Neuronal stem cell (in vitro differentiated cells): ENCODE measurements at regions not wholly inside any gene's neighbourhood (a gene's known extent, or its start where the extent isn't known, plus 50 kb on each side); places are given as distances from the start of the nearest gene placed in this dataset.

Experiments
- DNase-seq: peaks from one replicate; pipeline ENCODE4 v3.0.0-alpha.2; 2013; ENCODE audit warnings: low spot score
- H2AFZ ChIP-seq: one replicate; pipeline ENCODE4 v1.6.1; 2013; ENCODE audit warnings: mild to moderate bottlenecking, low read length, inconsistent platforms
- H2AK5ac ChIP-seq: 2 replicates; pipeline ENCODE4 v1.6.1; 2013; ENCODE audit warnings: low read depth, mild to moderate bottlenecking, inconsistent platforms, low read length, moderate library complexity, mixed read lengths
- H2BK120ac ChIP-seq: 2 replicates; pipeline ENCODE4 v1.6.1; 2013; ENCODE audit warnings: low read depth, mild to moderate bottlenecking, inconsistent platforms, low read length, moderate library complexity, mixed read lengths
- H2BK12ac ChIP-seq: one replicate; pipeline ENCODE4 v1.6.1; 2013; ENCODE audit warnings: low read length, inconsistent platforms
- H2BK15ac ChIP-seq: 2 replicates; pipeline ENCODE4 v1.6.1; 2013; ENCODE audit warnings: mild to moderate bottlenecking, low read length, inconsistent platforms, mixed read lengths
- H2BK5ac ChIP-seq: one replicate; pipeline ENCODE4 v1.6.1; 2013; ENCODE audit warnings: inconsistent platforms, mild to moderate bottlenecking, low read length, moderate library complexity
- H3K14ac ChIP-seq: one replicate; pipeline ENCODE4 v1.6.1; 2013; ENCODE audit warnings: low read length, inconsistent platforms
- H3K18ac ChIP-seq: 2 replicates; pipeline ENCODE4 v1.6.1; 2013; ENCODE audit warnings: low read length, inconsistent platforms
- H3K23ac ChIP-seq: 2 replicates; pipeline ENCODE4 v1.6.1; 2013; ENCODE audit warnings: low read depth, mild to moderate bottlenecking, mixed read lengths, low read length, inconsistent platforms; ENCODE audit not compliant: poor library complexity
- H3K27ac ChIP-seq: replicated peaks from 3 replicates; pipeline ENCODE4 v1.5.1; 2013; ENCODE audit warnings: low read length, inconsistent platforms
- H3K27me3 ChIP-seq, 3 experiments: 2 replicates each; pipeline ENCODE4 v1.6.1; 2013; ENCODE audit warnings: low read length in 3 of 3, mild to moderate bottlenecking in 2 of 3, inconsistent platforms in 1 of 3, low read depth in 1 of 3, mixed read lengths in 1 of 3, moderate library complexity in 1 of 3; ENCODE audit not compliant: control insufficient read depth in 3 of 3, insufficient read depth in 3 of 3
- H3K36me3 ChIP-seq, 2 donors: replicated peaks in 1 of 2; 2 replicates each; pipeline ENCODE4 v1.6.1; 2013; ENCODE audit warnings: low read length in 2 of 2; ENCODE audit not compliant: control insufficient read depth in 2 of 2, insufficient read depth in 2 of 2
- H3K4ac ChIP-seq: 2 replicates; pipeline ENCODE4 v1.6.1; 2013; ENCODE audit warnings: inconsistent platforms, mild to moderate bottlenecking, low read length, moderate library complexity
- H3K4me1 ChIP-seq, 2 donors: 1 replicate in 1 of 2; 2 replicates in 1 of 2; pipeline ENCODE4 v1.6.1; 2013; ENCODE audit warnings: low read length in 2 of 2, low read depth in 1 of 2; ENCODE audit not compliant: control insufficient read depth in 2 of 2, insufficient read depth in 1 of 2
- H3K4me2 ChIP-seq: one replicate; pipeline ENCODE4 v1.6.1; 2013; ENCODE audit warnings: mild to moderate bottlenecking, low read length, inconsistent platforms; ENCODE audit not compliant: insufficient read depth, poor library complexity, severe bottlenecking
- H3K4me3 ChIP-seq, 2 donors: 2 replicates each; pipeline ENCODE4 v1.5.1; 2013; ENCODE audit warnings: low read length in 2 of 2, mild to moderate bottlenecking in 2 of 2, inconsistent platforms in 1 of 2, moderate library complexity in 1 of 2
- H3K79me1 ChIP-seq: one replicate; pipeline ENCODE4 v1.6.1; 2013; ENCODE audit warnings: low read depth, mild to moderate bottlenecking, inconsistent platforms, low read length, moderate library complexity
- H3K9ac ChIP-seq: one replicate; pipeline ENCODE4 v1.6.1; 2013; ENCODE audit warnings: mild to moderate bottlenecking, low read depth, low read length, inconsistent platforms; ENCODE audit not compliant: poor library complexity
- H3K9me3 ChIP-seq, 2 donors: replicated peaks in 1 of 2; 2 replicates each; pipeline versions ENCODE3 to v1.6.1; 2013; ENCODE audit warnings: low read length in 2 of 2, mild to moderate bottlenecking in 2 of 2, inconsistent platforms in 1 of 2, low read depth in 1 of 2, mixed read lengths in 1 of 2, moderate library complexity in 1 of 2; ENCODE audit not compliant: control insufficient read depth in 2 of 2, insufficient read depth in 1 of 2
- H4K8ac ChIP-seq: one replicate; pipeline ENCODE4 v1.6.1; 2013; ENCODE audit warnings: low read depth, mild to moderate bottlenecking, inconsistent platforms, low read length, moderate library complexity
- H4K91ac ChIP-seq: one replicate; pipeline ENCODE4 v1.6.1; 2013; ENCODE audit warnings: low read length, low read depth, mild to moderate bottlenecking, inconsistent platforms; ENCODE audit not compliant: poor library complexity
- WGBS, 2 donors: extraction: QIAGEN DNeasy Blood & Tissue Kit; methylation state at CpG; one replicate each; pipeline ENCODE4 v1.1.7; 2013; ENCODE audit warnings: missing lambda C conversion rate in 2 of 2, mixed read lengths in 1 of 2; ENCODE audit not compliant: insufficient read length in 2 of 2, insufficient replicate concordance in 1 of 2; ENCODE audit errors: extremely low coverage in 2 of 2; 5-methylcytosine and 5-hydroxymethylcytosine counted together

DNA sequence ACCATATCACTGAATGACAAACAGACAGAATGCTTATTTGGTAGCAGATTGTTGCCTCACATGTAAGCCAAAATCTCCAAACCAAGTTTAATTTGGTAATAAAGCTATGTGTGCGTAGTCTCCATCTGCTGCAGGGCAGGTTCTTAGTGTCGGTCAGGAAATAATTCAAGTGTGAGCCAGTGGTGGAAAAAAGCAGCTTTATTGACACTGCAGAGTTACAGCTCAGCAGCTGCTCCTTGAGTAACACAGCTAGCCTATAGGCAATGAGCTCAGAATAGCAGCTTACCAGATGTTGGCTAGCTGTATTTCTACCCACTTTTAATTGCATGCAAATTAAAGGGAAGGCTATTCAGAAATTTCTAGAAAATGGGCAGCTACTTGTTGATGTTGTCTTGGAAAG lies 757.8 kb upstream of the HS3ST1 start:
- WGBS, 2 donors: no CpG with 5 or more reads among the region's 2 CpGs
- no peak overlapping the region for H3K27ac ChIP-seq
- no peak overlapping the region for H2AFZ ChIP-seq
- H3K4me3 ChIP-seq: no peak overlapping the region
- H2BK12ac ChIP-seq: no peak overlapping the region
- H3K9me3 ChIP-seq: no peaks in the 10 kb centered on the region
- H2AK5ac ChIP-seq: no peak overlapping the region
- no peaks in the 10 kb centered on the region for H3K4me1 ChIP-seq
- H3K14ac ChIP-seq: no peak overlapping the region
- no peaks in the 10 kb centered on the region for H3K79me1 ChIP-seq
- H3K4me2 ChIP-seq: no peak overlapping the region
- H3K9ac ChIP-seq: no peak overlapping the region
- no peaks in the 10 kb centered on the region for H3K36me3 ChIP-seq
- no peak overlapping the region for H2BK120ac ChIP-seq
- no peak overlapping the region for H3K18ac ChIP-seq
- no peak overlapping the region for H2BK15ac ChIP-seq
- no peak overlapping the region for H4K91ac ChIP-seq
- no peak overlapping the region for H3K4ac ChIP-seq
- H2BK5ac ChIP-seq: no peak overlapping the region
- no peak overlapping the region for H4K8ac ChIP-seq
- H3K27me3 ChIP-seq: no peaks in the 10 kb centered on the region
- H3K23ac ChIP-seq: no peak overlapping the region
- DNase-seq: no peak

GRCh38 chr4:12178614-12179610 lies 750.2 kb upstream of the HS3ST1 start:
- WGBS, 2 donors: no CpG with 5 or more reads among the region's 11 CpGs

GRCh38 chr4:12177416-12177815 lies 748.7 kb upstream of the HS3ST1 start:
- Histone ChIP-seq H3K14ac (no peak overlapping the region), H3K9me3 (no peaks in the 10 kb centered on the region), H3K79me1 (no peaks in the 10 kb centered on the region), H2BK15ac (no peak overlapping the region), H3K27me3 (no peaks in the 10 kb centered on the region), H3K4ac (no peak overlapping the region), H3K18ac (no peak overlapping the region), H4K91ac (no peak overlapping the region), H3K27ac (no peak overlapping the region), H3K4me1 (no peaks in the 10 kb centered on the region), H4K8ac (no peak overlapping the region), H2BK5ac (no peak overlapping the region), H2AFZ (no peak overlapping the region), H2BK120ac (no peak overlapping the region), H3K4me3 (no peak overlapping the region), H3K9ac (no peak overlapping the region), H3K36me3 (no peaks in the 10 kb centered on the region), H2BK12ac (no peak overlapping the region), H2AK5ac (no peak overlapping the region), H3K23ac (no peak overlapping the region), H3K4me2 (no peak overlapping the region)
- DNase-seq: no peak
- WGBS, 2 donors: no CpG with 5 or more reads among the region's 2 CpGs

More at GRCh38 chr4:12178614-12179610, 750.2 kb upstream of the HS3ST1 start:
- Histone ChIP-seq H2BK15ac (no peak overlapping the region), H3K4me3 (no peak overlapping the region), H4K8ac (no peak overlapping the region), H3K27ac (no peak overlapping the region), H2AK5ac (no peak overlapping the region), H4K91ac (no peak overlapping the region), H3K9me3 (no peaks in the 10 kb centered on the region), H3K23ac (no peak overlapping the region), H3K4me2 (no peak overlapping the region), H2BK120ac (no peak overlapping the region), H3K79me1 (no peaks in the 10 kb centered on the region), H3K27me3 (no peaks in the 10 kb centered on the region), H2AFZ (no peak overlapping the region), H2BK12ac (no peak overlapping the region), H3K4ac (no peak overlapping the region), H3K4me1 (no peaks in the 10 kb centered on the region), H3K14ac (no peak overlapping the region), H2BK5ac (no peak overlapping the region), H3K36me3 (no peaks in the 10 kb centered on the region), H3K18ac (no peak overlapping the region), H3K9ac (no peak overlapping the region)
- DNase-seq: no peak

GRCh38 chr4:12173496-12173895 lies 744.8 kb upstream of the HS3ST1 start:
- DNase-seq: no peak
- H3K27ac ChIP-seq: no peak overlapping the region
- H3K79me1 ChIP-seq: no peaks in the 10 kb centered on the region
- no peak overlapping the region for H3K23ac ChIP-seq
- no CpG with 5 or more reads among the region's 4 CpGs for WGBS, 2 donors
- H3K9ac ChIP-seq: no peak overlapping the region
- no peaks in the 10 kb centered on the region for H3K36me3 ChIP-seq
- no peak overlapping the region for H2AFZ ChIP-seq
- H3K4me2 ChIP-seq: no peak overlapping the region
- no peak overlapping the region for H2BK15ac ChIP-seq
- H2AK5ac ChIP-seq: no peak overlapping the region
- no peak overlapping the region for H2BK120ac ChIP-seq
- H3K27me3 ChIP-seq: no peaks in the 10 kb centered on the region
- H3K9me3 ChIP-seq: no peaks in the 10 kb centered on the region
- H4K8ac ChIP-seq: no peak overlapping the region
- H3K4me3 ChIP-seq: no peak overlapping the region
- H2BK5ac ChIP-seq: no peak overlapping the region
- H4K91ac ChIP-seq: no peak overlapping the region
- no peak overlapping the region for H3K18ac ChIP-seq
- no peaks in the 10 kb centered on the region for H3K4me1 ChIP-seq
- H3K14ac ChIP-seq: no peak overlapping the region
- no peak overlapping the region for H2BK12ac ChIP-seq
- H3K4ac ChIP-seq: no peak overlapping the region
